NCI-H1105 (cell line): ENCODE measurements at regions not wholly inside any gene's neighbourhood (a gene's known extent, or its start where the extent isn't known, plus 50 kb on each side); places are given as distances from the start of the nearest gene placed in this dataset.

Experiments used
- DNase-seq: peaks from one replicate; lab custom pipeline; 2025; lab: John Stamatoyannopoulos, UW

GRCh38 chr9:105861972-105862371 is 167.6 kb downstream of the TMEM38B start:
- no peak for DNase-seq

DNA sequence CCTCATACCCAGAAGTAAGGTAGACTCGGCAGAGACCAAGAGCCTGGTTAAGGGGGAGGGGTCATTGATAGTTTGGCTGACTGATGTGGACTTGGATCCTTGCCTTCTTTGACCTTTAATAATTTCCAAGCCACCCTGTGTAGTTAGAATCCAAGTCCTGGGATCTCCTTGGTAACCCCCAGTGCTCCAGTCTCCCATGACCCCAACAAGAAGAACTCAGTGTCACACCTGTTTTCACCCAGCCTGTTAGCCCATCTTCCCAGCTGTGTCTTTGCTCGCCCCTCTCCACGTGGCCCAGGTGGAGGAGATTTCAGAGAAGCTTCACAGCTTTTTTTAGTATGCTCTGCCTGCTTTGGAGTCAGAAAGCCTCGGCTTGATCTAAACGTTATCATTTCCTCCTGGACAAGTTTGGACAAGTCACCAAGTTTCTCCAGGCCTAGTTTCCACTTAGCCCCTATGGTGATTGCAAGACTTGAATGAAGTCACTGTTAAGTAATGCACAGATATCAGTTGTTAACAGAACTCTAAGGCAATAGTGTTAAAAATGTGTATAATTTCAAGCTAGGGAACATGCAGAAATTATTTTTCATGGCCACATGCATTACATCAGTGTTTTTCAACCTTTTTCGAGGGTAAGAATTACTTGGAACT is 170.0 kb downstream of the TMEM38B start:
- no peak for DNase-seq

GRCh38 chr9:105865285-105865684 is 170.9 kb downstream of the TMEM38B start:
- DNase-seq: no peak

DNA sequence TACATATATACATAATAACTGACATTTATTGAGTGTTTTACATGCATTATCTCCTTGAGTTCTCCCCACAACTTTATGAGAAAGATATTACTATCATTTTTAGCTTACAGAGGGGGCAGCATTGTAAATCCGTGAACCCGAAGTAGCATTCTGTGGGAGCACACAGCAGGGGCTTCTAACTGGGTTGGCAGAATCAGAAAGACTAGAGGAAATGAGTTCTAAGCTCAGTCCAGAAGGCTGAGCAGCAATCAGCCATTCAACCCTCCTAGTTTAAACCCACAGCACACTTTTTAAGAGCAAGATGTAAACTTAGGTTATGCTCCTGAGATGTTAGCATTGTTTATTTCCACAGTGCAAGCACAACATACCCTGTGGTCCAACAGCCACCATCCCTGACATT is 177.2 kb downstream of the TMEM38B start:
- no peak for DNase-seq

DNA sequence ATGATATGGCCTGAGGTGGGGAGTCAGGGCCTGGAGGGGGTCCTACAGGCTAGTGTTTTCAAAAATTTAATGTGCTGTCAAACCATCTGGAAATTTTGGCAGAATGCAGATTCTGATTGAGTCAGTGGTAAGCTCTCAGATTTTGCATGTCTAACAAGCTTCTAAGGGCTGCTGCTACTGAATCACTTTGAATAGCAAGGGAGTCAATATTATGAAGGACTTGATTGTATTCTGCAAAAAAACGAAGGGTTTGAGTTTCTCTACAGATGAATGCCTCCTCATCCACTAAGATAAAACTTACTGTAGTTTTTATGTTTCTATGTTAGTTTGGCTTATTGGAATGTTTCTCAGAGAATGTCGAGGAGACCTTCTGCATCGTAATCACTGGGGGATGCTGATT is 179.5 kb downstream of the TMEM38B start:
- DNase-seq: no peak

DNA sequence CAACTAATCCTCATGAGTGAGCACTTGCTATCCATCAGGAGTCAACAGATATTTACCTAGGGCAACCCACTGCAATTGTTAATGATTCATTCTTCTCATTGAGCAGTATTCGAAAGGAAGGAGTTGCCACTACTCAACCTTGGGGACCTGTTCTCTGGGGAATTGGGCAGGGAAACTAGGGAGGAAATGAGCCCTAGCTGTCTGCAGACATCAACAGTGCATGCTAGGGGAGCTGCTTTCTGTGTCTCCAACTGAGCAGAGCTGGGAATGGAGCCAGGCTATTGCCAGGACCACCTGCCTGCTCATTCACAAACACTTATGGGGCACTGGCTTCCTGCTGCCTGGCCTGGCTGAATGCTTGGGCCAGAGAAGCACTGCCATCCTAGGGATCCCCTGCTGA is 183.4 kb downstream of the TMEM38B start:
- peak; percentile 91 for DNase-seq

DNA sequence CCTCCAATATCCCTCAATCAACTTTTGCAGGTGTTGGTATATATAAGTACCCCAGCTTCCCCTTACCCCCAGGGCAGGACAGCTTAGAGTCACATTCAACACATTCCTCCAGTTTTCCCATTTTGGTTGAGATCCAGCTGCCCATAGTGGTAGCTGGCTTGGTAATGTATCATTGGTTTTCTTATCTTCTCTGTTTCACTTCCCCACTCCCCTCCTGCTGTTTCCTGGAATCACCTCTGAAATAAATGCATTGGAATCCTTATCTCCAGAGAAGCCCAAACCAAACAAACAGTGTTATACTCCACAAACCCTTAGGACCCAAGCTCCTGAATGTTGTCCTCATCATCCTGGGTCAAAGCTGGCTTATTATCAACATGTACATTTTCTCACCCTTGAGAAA is 184.8 kb downstream of the TMEM38B start:
- no peak for DNase-seq

GRCh38 chr9:105880517-105880916 is 186.2 kb downstream of the TMEM38B start:
- DNase-seq: no peak

DNA sequence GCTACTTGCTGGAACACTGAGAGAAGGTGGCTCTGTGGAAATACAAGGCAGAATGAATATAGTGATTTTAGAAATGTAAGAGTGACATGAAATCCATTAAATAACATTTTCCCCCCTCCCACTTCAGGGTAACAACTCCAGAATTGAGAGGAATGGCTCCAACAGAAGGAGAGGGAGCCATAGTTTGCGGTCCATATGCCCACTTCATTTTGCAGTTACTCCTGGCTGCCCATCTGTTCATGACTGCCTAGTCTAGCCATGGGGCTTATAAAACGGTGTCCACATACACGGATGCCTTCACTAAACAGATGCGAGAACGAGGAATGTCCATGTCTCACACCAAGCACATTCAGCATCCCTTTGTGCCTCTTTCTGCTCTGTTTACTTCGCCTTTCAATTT is 186.7 kb downstream of the TMEM38B start:
- no peak for DNase-seq

DNA sequence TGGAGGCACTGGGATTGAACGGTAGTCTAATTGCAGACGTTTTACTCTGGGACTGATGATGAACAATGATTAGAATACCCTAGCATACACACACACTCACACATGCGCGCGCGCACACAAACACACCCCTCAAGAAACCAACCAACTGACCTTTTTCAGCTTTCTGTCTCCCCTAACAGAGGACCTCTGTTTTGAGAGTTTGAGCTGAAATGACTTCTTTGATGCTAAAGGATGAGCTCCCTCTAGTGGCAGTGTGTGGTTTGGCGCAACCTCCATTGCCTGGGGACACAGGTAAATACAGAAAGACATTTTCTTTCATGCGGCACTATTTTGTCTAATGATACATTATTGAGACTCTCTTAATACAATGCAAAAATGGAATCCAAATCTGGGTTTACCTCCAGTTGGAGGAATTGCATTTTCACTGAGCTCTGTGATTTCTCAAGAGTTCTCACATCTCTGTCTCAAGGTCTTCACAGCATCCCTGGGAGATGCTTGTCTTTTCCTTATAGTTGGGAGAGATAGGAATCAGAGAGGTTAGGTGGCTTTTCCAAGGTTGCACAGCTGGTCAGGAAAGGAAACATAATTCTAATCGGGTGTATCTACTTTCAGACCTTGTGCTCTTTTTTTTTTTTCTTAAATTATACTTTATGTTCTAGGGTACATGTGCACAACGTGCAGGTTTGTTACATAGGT is 187.5 kb downstream of the TMEM38B start:
- DNase-seq: peak; percentile 50

DNA sequence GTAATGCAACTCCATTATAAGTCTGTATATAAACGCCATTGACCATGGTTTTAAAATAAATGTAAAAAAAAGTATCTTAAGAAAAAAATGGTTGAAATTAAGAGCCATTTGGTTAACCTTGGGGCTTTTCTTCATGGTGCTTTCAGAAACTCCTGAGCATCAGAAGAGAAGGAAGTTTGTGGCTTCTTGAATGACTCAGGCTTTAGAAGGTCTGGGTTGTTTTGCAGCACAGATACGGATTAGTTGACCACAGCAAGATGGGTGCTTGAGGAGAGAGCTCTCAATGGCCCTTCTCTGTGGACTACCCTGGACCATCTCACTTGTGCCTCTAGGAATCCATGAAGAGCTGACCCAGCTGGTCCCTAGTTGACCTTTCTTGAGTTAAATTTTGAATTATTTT is 189.5 kb downstream of the TMEM38B start:
- no peak for DNase-seq

DNA sequence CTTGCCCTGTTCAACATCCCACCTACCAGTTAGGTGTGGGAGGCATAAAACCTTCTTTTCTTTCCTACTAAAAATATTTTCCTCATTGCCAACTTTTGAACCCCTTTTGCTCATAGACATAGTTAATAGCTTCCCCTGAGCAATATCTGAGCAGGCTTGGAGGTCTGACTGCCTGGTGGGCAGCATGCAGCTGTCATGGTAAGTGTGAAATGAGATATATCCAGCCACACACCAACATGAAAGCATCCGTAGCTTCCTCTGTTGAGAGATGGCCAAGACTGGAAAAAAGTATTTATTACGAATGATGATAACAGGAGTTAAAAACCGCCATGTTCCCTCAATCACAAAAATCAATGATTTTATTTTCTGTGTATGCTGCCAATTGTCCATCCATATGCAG is 190.1 kb downstream of the TMEM38B start:
- DNase-seq: no peak

DNA sequence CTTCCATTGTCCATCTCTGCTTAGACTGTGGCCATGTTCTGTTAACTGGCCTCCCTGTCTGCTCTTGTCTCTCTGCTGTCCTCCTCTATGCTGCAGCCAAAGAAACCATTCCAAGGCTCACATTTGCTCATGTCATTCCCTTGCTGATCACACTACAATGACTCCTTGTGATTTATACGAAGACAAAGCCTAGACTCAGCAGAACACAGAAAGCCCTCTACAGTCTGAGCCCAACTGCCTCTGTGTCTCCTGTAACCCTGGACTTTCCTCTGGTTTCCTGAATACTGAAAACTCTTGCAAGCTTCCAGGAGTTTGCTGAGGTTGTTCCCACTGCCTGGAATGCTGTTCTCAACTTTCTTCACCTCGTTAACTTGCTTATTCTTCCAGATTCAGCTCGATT is 191.8 kb downstream of the TMEM38B start:
- no peak for DNase-seq

GRCh38 chr9:105887679-105888078 is 193.3 kb downstream of the TMEM38B start:
- DNase-seq: no peak

DNA sequence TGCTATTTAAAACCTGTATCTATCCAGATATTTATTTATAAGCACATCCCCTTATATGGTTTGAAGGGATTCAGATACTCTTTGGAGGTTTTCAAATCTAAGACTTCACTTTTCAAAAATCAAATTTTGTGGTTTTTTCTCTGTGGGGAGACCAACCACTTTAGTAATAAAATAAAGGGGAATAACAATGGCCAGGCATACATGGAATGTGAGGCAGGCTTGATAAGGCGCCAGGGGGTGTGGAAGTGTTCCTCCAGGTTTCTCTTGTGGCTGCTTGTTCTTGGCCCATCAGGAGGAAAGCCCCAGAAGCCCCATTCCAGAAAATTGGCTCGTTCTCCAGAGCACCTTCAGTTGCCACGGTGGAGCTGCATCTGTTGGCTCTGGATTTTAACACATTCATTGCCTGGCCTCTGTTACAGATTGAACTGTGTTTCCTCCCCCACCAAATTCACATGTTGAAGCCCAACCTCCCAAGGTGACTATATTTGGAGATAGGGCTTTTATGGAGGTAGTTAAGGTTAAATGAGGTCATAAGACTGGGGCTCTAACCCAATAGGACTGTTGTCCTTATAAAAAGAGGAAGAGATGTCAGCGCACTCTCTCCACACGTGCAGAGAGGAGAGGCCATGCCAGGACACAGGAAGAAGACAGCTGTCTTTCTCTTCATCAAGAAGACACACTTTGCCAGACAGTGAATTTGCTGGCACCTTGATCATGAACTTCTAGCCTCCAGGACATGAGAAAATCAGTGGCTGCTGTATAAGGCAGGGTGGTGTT is 195.9 kb downstream of the TMEM38B start:
- no peak for DNase-seq

DNA sequence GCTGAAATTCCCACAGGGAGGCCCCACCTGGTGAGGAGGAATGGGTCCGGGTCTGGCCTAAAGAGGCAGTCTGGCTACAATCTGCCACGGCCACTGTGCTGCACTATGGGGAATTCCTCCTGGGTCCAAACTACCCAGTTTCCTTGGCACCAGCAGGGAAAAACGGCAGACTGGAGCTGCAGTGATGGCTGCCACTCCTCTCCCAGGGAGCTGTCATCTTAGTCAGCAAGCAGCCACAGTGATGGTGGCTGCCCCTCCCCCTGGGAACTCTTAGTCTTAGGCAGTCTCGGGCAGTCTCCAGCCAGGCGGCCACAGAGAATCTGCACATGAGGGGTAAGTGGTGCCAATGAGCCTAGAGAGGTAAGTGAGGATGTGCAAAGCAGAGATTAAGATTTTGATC is 205.8 kb downstream of the TMEM38B start:
- no peak for DNase-seq

DNA sequence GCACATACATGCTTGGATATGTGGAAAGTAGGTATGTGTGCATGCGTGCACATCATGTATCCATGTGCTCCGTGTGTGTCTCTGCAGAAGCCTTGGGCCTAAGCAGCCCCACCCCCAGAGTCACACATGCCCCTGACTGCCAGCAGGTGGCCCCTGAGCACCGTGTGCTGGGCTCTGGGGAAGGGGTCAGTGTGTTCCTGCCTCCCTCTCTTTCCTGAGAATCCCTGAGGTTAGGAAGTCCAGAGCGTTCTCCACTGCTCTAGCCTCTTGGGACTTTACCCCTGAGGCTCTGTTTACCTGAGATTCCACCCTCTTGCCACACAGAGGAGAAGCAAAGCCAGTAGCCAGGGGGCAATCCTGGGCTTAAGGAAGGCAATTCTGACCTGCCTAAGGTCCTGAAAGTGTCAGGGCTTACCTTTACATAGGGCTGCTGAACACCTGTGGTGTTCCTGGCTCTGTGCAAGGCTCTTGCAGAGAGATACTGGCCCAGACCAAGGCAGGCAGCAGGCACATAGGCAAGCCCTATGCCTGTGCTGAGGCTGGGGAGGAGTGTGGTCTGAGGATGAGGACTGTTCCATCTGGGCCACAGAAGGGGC is 207.3 kb downstream of the TMEM38B start:
- peak; percentile 26 for DNase-seq

DNA sequence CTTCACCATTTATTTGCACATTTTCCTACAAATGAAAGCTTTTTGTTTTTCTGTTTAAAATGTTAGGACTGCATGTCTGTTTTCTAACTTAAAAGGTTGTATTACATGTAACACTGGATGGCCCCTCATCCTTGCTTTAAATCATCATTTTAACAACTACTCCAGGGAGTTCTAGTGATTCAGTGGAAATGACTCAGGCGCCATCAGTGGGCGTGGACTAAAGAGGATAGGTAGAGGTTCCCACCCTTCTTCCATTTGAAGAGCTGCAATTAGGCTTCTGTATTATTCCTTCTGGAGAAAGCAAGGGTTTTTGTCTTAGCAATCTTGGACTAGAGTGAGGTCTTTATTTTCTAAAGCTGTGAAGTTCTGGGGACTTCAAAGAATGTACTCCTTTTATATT is 213.7 kb downstream of the TMEM38B start:
- no peak for DNase-seq

DNA sequence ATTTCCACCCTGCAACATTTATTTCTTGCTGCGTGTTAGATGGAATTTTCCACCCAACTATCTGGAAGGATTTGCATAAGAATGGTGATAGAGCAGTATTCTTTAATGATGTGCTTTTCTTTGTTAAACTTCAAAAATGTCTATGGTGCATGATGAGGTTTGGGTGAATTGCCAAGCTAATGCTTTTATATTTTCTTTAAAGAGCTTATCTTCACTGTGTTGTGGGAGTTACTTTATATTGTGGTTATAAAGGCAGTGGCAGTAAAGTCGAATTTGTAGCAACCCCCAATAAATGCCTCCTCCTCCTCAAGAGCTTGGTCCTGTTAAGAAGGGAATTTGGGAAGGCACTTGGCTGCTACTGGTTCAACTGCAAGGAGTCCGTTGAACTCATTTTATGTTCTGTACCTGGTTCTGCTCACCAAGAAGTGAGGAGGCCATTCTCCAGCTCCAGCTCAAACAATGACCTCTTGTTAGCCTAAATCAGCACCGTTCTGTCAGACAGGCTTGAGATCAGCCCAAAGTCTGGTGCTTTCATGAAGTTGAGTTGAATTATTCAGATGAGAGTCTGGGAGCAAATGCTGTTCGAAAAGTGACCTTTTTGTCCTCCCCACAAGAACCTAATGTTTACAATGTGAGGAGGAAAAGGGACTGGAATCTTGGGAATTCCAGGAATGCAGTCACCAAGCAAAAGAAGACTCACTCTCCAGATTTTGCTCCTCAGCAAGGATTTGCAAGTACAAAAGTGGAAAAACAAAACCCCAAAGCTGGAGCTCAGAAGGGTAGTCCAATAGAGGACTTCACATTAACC is 217.0 kb downstream of the TMEM38B start:
- DNase-seq: no peak

DNA sequence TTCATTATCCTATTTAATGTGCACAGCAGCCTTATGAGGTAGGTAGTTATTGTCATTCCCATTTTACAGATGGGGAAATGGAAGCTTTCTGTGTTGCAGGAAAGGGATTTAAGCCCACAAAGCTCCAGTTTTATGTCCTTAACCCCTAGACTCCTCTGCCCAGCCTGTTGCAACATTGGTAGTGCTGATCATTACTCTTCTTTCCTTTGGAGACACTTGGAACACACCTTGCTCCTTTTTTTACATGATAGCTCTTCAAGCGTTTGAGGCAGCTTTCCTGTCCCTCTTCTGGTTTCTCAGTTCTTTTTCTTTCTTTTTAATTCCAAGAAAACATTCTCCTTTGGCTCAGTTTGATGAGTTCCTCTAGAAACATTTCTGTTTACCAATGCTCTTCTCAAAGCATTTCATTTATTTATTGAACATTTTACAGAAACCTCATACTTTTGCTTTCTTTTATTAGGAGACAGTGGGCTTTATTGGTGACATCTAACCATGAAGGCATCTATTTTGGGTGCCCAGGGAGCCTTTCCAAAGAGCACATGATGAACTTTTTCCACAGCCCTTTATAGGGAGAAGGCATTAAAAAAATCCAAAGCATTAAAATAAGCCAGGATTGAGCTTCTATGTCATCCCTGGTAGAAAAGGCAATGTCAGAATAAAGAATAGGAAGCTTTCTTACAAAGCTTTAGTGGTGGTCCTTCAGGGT is 218.0 kb downstream of the TMEM38B start:
- DNase-seq: no peak

- no peak for DNase-seq
Measured at GRCh38 chr9:105912863-105913516, 218.6 kb downstream of the TMEM38B start.
